ENCODE measurements at regions not wholly inside any gene's neighbourhood (a gene's known extent, or its start where the extent isn't known, plus 50 kb on each side); places are given as distances from the start of the nearest gene placed in this dataset.

GRCh38 chr16:51916814-51917213, 630.1 kb downstream of the TOX3 start:
- TF ChIP-seq CTCF (IDR thresholded peaks at IDR 0.05), result no peak
- TF ChIP-seq POLR2A (IDR thresholded peaks at IDR 0.05), result no peak

Data from vagina (tissue), 2 donors.